ENCODE measurements at regions not wholly inside any gene's neighbourhood (a gene's known extent, or its start where the extent isn't known, plus 50 kb on each side); places are given as distances from the start of the nearest gene placed in this dataset.

DNA sequence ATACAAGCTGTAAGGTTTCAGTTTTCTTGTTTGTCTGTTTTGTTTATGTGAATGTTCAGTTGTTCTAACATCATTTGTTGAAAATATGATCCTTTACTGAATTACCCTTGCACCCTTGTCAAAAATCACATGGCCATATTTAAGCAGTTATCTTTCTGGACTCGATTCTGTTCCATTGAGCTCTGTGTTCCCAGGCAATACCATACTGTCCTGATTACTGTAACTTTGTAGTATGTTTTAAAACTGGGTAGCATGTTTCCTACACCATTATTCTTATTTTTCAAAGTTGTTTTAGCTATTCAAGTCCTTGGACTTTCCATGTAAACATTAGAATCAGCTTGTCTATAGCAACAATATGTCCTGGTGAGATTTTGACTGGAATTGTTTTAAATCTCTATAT is 66.7 kb upstream of the PRSS3 start:
- FAIRE-seq: no peak

More for the DNA sequence above, 66.7 kb upstream of the PRSS3 start:
- dilution Hi-C loops (cut with MboI; ENCODE audit: extremely low pct_ligation_motif_present, low sequenced_read_pairs) (no loop called here), intact Hi-C loops (cut with micrococcal nuclease) (loop anchor here (10.0 kb wide), 1 partner anchor 324 kb away; the partner anchor contains the start of gene AQP7)
- DNase-seq (ENCODE audit: low read depth, low spot score): no peak
- no peak overlapping the region for H3K27ac ChIP-seq (ENCODE audit: insufficient read depth, low read depth, low read length)
- no peak overlapping the region for H3K4me3 ChIP-seq (replicated peaks in 1 of 3; ENCODE audit: insufficient read depth in 1 of 3, low read depth in 1 of 3, low read length in 3 of 3)
- H3K9me3 ChIP-seq (replicated peaks; ENCODE audit: control insufficient read depth, insufficient read depth, low read length): no peaks in the 10 kb centered on the region
- H3K36me3 ChIP-seq (ENCODE audit: control insufficient read depth in 2 of 2, extremely low read depth in 1 of 2, insufficient read depth in 2 of 2, low read length in 2 of 2): no peaks in the 10 kb centered on the region
- H2AFZ ChIP-seq (ENCODE audit: low read depth, low read length): no peak overlapping the region
- ChIA-PET POLR2A (no interaction called here), CTCF (interaction anchor here (0.8 to 4.8 kb wide), 6 partner anchors 10 to 110 kb away, joined by 3 to 31 read pairs (median 4); no protein-coding TSS in a partner anchor)
- no peaks in the 10 kb centered on the region for H3K79me2 ChIP-seq (ENCODE audit: control insufficient read depth, insufficient read depth, low read length)
- no peaks in the 10 kb centered on the region for H3K9me1 ChIP-seq (replicated peaks; ENCODE audit: control insufficient read depth, extremely low read depth, insufficient read depth, low read length)
- peaks cover 1 to 9% of the 10 kb centered on the region in 2 experiments for H3K27me3 ChIP-seq (ENCODE audit: control insufficient read depth in 2 of 2, insufficient read depth in 2 of 2, low read length in 2 of 2)
- H3K4me1 ChIP-seq (ENCODE audit: control insufficient read depth, extremely low read depth, insufficient read depth, low read length): no peaks in the 10 kb centered on the region
- no peaks in the 10 kb centered on the region for H4K20me1 ChIP-seq (replicated peaks; ENCODE audit: control insufficient read depth, extremely low read depth, insufficient read depth, low read length)
- no peak overlapping the region for H3K4me2 ChIP-seq (ENCODE audit: insufficient read depth, low read length)
- H3K9ac ChIP-seq (replicated peaks; ENCODE audit: extremely low read depth, insufficient read depth, low read length): no peak overlapping the region
- no peak for TF ChIP-seq JUN (IDR thresholded peaks at IDR 0.05; ENCODE audit: borderline replicate concordance, insufficient read depth, insufficient read length, low read depth)
- TF ChIP-seq POLR2A (IDR thresholded peaks at IDR 0.05; ENCODE audit: low read depth, low read length): no peak
- no peak for TF ChIP-seq POLR2AphosphoS5 (IDR thresholded peaks at IDR 0.05; ENCODE audit: insufficient read depth, low read depth, low read length)
- TF ChIP-seq FOS (IDR thresholded peaks at IDR 0.05; ENCODE audit: borderline replicate concordance, insufficient read depth, low read length): no peak
- TF ChIP-seq, protein P1, sequence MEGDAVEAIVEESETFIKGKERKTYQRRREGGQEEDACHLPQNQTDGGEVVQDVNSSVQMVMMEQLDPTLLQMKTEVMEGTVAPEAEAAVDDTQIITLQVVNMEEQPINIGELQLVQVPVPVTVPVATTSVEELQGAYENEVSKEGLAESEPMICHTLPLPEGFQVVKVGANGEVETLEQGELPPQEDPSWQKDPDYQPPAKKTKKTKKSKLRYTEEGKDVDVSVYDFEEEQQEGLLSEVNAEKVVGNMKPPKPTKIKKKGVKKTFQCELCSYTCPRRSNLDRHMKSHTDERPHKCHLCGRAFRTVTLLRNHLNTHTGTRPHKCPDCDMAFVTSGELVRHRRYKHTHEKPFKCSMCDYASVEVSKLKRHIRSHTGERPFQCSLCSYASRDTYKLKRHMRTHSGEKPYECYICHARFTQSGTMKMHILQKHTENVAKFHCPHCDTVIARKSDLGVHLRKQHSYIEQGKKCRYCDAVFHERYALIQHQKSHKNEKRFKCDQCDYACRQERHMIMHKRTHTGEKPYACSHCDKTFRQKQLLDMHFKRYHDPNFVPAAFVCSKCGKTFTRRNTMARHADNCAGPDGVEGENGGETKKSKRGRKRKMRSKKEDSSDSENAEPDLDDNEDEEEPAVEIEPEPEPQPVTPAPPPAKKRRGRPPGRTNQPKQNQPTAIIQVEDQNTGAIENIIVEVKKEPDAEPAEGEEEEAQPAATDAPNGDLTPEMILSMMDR (IDR thresholded peaks at IDR 0.05; ENCODE audit: extremely low read depth in 1 of 2, insufficient read depth in 1 of 2, low read depth in 1 of 2, low read length in 2 of 2): no peak
- TF ChIP-seq MYC (IDR thresholded peaks at IDR 0.05; ENCODE audit: low read depth, low read length): no peak
- no peak for TF ChIP-seq EZH2 (IDR thresholded peaks at IDR 0.05; ENCODE audit: borderline replicate concordance, low read depth, low read length, severe bottlenecking)
- TF ChIP-seq GATA2 (IDR thresholded peaks at IDR 0.05; ENCODE audit: insufficient read depth, insufficient read length, low read depth, low read length): no peak
- TF ChIP-seq, protein P2, sequence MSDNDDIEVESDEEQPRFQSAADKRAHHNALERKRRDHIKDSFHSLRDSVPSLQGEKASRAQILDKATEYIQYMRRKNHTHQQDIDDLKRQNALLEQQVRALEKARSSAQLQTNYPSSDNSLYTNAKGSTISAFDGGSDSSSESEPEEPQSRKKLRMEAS (IDR thresholded peaks at IDR 0.05; ENCODE audit: insufficient read depth, insufficient read length): no peak
- no TSS peak for BruUV-seq (replicated peaks)

Measured in endothelial cell of umbilical vein (primary cell).